H54 (cell line): ENCODE measurements at regions not wholly inside any gene's neighbourhood (a gene's known extent, or its start where the extent isn't known, plus 50 kb on each side); places are given as distances from the start of the nearest gene placed in this dataset.
"Not testable (repeated sequence)": the region's sequence is repeated elsewhere in the genome, so short reads cannot be mapped to it uniquely, and the experiment has no call there.

Experiments
- DNase-seq: peaks from one replicate; pipeline ENCODE4 v3.0.0; 2011; ENCODE audit warnings: low spot score, mixed read lengths; ENCODE audit not compliant: insufficient read length
- FAIRE-seq: peaks from 3 replicates; lab custom pipeline; 2011; peaks lifted over from hg19 to GRCh38; lab: Jason Lieb, UNC
- POLR2A ChIP-seq: IDR thresholded peaks from 2 replicates; pipeline ENCODE4 v1.6.1; 2011; ENCODE audit warnings: low read depth, mild to moderate bottlenecking, low read length

- no peak for FAIRE-seq
- TF ChIP-seq POLR2A, result no peak
- no peak for DNase-seq
Observed at GRCh38 chr1:234899041-234899729, 229.5 kb downstream of the TOMM20 start.

- DNase-seq (no peak), FAIRE-seq (no peak)
- TF ChIP-seq POLR2A, result no peak
Observed at GRCh38 chr1:234898455-234899033, 230.1 kb downstream of the TOMM20 start.

- FAIRE-seq (no peak), DNase-seq (no peak)
- no peak for TF ChIP-seq POLR2A
Observed at GRCh38 chr1:234897754-234898454, 230.7 kb downstream of the TOMM20 start.

- FAIRE-seq (no peak), DNase-seq (no peak)
- TF ChIP-seq POLR2A, result no peak
Observed at GRCh38 chr1:234897390-234897749, 231.3 kb downstream of the TOMM20 start.

GRCh38 chr1:234896477-234897389 is 231.9 kb downstream of the TOMM20 start:
- FAIRE-seq (no peak), DNase-seq (no peak)
- no peak for TF ChIP-seq POLR2A

- FAIRE-seq (no peak), DNase-seq (peak; percentile 47)
- TF ChIP-seq POLR2A, result no peak
Observed at GRCh38 chr1:234893725-234894630, 234.7 kb downstream of the TOMM20 start.

- DNase-seq (no peak), FAIRE-seq (no peak)
- TF ChIP-seq POLR2A, result no peak
Observed at GRCh38 chr1:234893359-234893724, 235.3 kb downstream of the TOMM20 start.

GRCh38 chr1:234892642-234893041 is 236.0 kb downstream of the TOMM20 start:
- FAIRE-seq (no peak), DNase-seq (no peak)
- no peak for TF ChIP-seq POLR2A

GRCh38 chr1:234891427-234891826 is 237.2 kb downstream of the TOMM20 start:
- no peak for TF ChIP-seq POLR2A
- FAIRE-seq (no peak), DNase-seq (no peak)

GRCh38 chr1:234889643-234890042 is 239.0 kb downstream of the TOMM20 start:
- TF ChIP-seq POLR2A, result no peak
- DNase-seq, result no peak
- no peak for FAIRE-seq

GRCh38 chr1:234888247-234888646 is 240.4 kb downstream of the TOMM20 start:
- not testable (repeated sequence) for FAIRE-seq, DNase-seq

GRCh38 chr1:234887016-234887900 is 241.4 kb downstream of the TOMM20 start:
- FAIRE-seq (no peak), DNase-seq (no peak)
- no peak for TF ChIP-seq POLR2A
